Hepatocyte (in vitro differentiated cells): ENCODE measurements at regions not wholly inside any gene's neighbourhood (a gene's known extent, or its start where the extent isn't known, plus 50 kb on each side); places are given as distances from the start of the nearest gene placed in this dataset.

Experiments
- DNase-seq: peaks from one replicate; pipeline ENCODE4 v3.0.0-alpha.2; 2016; ENCODE audit warnings: low spot score
- H2AFZ ChIP-seq: fragments of 200-600 bp; sonication (generic); 2 replicates; pipeline ENCODE4 v1.6.0; 2016; ENCODE audit warnings: antibody characterized with exemption, mild to moderate bottlenecking
- H3K27ac ChIP-seq: fragments of 200-600 bp; sonication (generic); 2 replicates; pipeline ENCODE4 v1.5.1; 2016; ENCODE audit warnings: mild to moderate bottlenecking
- H3K27me3 ChIP-seq: fragments of 200-600 bp; sonication (generic); 2 replicates; pipeline ENCODE4 v1.6.1; 2016
- H3K36me3 ChIP-seq: fragments of 200-600 bp; sonication (generic); replicated peaks from 2 replicates; pipeline ENCODE4 v1.5.1; 2016; ENCODE audit warnings: low read depth; ENCODE audit not compliant: insufficient read depth
- H3K4me1 ChIP-seq: fragments of 200-600 bp; sonication (generic); 2 replicates; pipeline ENCODE4 v1.5.1; 2016; ENCODE audit warnings: mild to moderate bottlenecking, moderate library complexity; ENCODE audit not compliant: insufficient read depth
- H3K4me2 ChIP-seq: fragments of 200-600 bp; sonication (generic); 2 replicates; pipeline ENCODE4 v1.6.0; 2016
- H3K4me3 ChIP-seq: fragments of 200-600 bp; sonication (generic); 2 replicates; pipeline ENCODE4 v1.5.1; 2016; ENCODE audit warnings: mild to moderate bottlenecking
- H3K79me2 ChIP-seq: fragments of 200-600 bp; sonication (generic); 2 replicates; pipeline ENCODE4 v1.6.0; 2017; ENCODE audit warnings: mild to moderate bottlenecking
- H3K9me2 ChIP-seq: fragments of 200-600 bp; sonication (generic); replicated peaks from 2 replicates; pipeline ENCODE4 v1.6.0; 2017; ENCODE audit warnings: mild to moderate bottlenecking; ENCODE audit not compliant: insufficient read depth
- H3K9me3 ChIP-seq: fragments of 200-600 bp; sonication (generic); 2 replicates; pipeline ENCODE4 v1.5.1; 2016; ENCODE audit warnings: low read depth, mild to moderate bottlenecking
- H4K20me1 ChIP-seq: fragments of 200-600 bp; sonication (generic); 2 replicates; pipeline ENCODE4 v1.6.0; 2016; ENCODE audit warnings: mild to moderate bottlenecking; ENCODE audit not compliant: insufficient read depth, poor library complexity, severe bottlenecking
- CTCF ChIP-seq: fragments of 200-600 bp; sonication (generic); IDR thresholded peaks from 2 replicates; pipeline ENCODE4 v1.5.1; 2016; ENCODE audit warnings: antibody characterized with exemption, mild to moderate bottlenecking; ENCODE audit not compliant: poor library complexity
- EZH2 ChIP-seq: fragments of 200-600 bp; sonication (generic); IDR thresholded peaks from 2 replicates; pipeline ENCODE4 v1.6.1; 2016; ENCODE audit warnings: antibody characterized with exemption, mild to moderate bottlenecking, borderline replicate concordance
- EZH2phosphoT487 ChIP-seq: fragments of 200-600 bp; sonication (generic); IDR thresholded peaks from one replicate; pipeline ENCODE4 v1.6.1; 2018; ENCODE audit warnings: antibody characterized with exemption, mild to moderate bottlenecking, low read depth, moderate library complexity; ENCODE audit not compliant: unreplicated experiment, severe bottlenecking
- WGBS: methylation state at CpG from one replicate; pipeline ENCODE4 v1.1.6; 2016; ENCODE audit warnings: low lambda C conversion rate; ENCODE audit errors: missing lambda C conversion rate; 5-methylcytosine and 5-hydroxymethylcytosine counted together

DNA sequence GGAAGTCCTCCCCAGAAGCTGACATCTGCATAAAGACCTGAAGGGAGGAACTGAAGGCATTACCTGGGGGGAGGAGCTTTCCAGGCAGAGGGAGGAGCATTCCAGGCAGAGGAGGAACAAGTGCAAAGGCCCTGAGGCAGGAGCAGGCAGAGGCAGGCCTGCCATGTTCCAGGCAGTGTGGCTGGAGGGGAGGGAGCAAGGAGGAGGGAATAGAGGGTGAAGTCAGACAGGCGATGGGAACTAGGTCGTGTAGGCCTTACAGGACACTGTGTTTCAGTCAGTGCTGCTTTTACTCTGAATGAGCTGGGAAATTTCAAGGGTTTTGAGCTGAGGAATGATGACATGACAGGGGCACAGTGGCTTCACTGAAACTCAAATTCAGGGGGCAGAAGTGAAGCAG, 292.7 kb downstream of the BCOR start:
- Histone ChIP-seq H4K20me1 (no peaks in the 10 kb centered on the region), H3K79me2 (no peaks in the 10 kb centered on the region), H3K9me2 (no peaks in the 10 kb centered on the region), H3K4me3 (no peak overlapping the region), H3K4me2 (no peak overlapping the region), H2AFZ (no peak overlapping the region), H3K27ac (no peak overlapping the region), H3K27me3 (no peaks in the 10 kb centered on the region), H3K9me3 (no peaks in the 10 kb centered on the region), H3K4me1 (peaks cover 10% of the 10 kb centered on the region), H3K36me3 (no peaks in the 10 kb centered on the region)
- no peak for DNase-seq
- TF ChIP-seq CTCF: no peak
- TF ChIP-seq EZH2: no peak
- no peak for TF ChIP-seq EZH2phosphoT487
- 79% methylated on average over 2 of the region's 2 CpGs for WGBS

- Histone ChIP-seq H3K27me3 (no peaks in the 10 kb centered on the region), H3K27ac (no peak overlapping the region), H3K4me1 (peaks cover 10% of the 10 kb centered on the region), H3K79me2 (no peaks in the 10 kb centered on the region), H3K4me3 (no peak overlapping the region), H2AFZ (no peak overlapping the region), H4K20me1 (no peaks in the 10 kb centered on the region), H3K36me3 (no peaks in the 10 kb centered on the region), H3K9me3 (no peaks in the 10 kb centered on the region), H3K9me2 (no peaks in the 10 kb centered on the region), H3K4me2 (no peak overlapping the region)
- TF ChIP-seq EZH2: no peak
- no peak for TF ChIP-seq EZH2phosphoT487
- TF ChIP-seq CTCF: no peak
- 88% methylated on average over 5 of the region's 5 CpGs for WGBS
- DNase-seq: no peak
Measured at GRCh38 chrX:39805825-39806224, 291.9 kb downstream of the BCOR start.

- Histone ChIP-seq H3K9me3 (no peaks in the 10 kb centered on the region), H3K79me2 (no peaks in the 10 kb centered on the region), H4K20me1 (no peaks in the 10 kb centered on the region), H3K27me3 (no peaks in the 10 kb centered on the region), H3K4me2 (no peak overlapping the region), H3K4me1 (peaks cover 10% of the 10 kb centered on the region), H3K36me3 (no peaks in the 10 kb centered on the region), H3K4me3 (no peak overlapping the region), H2AFZ (no peak overlapping the region), H3K27ac (peak overlapping the region; percentile 68), H3K9me2 (no peaks in the 10 kb centered on the region)
- 35% methylated on average over 7 of the region's 7 CpGs for WGBS
- DNase-seq: peak; percentile 35
- TF ChIP-seq CTCF (no peak), EZH2 (no peak)
Measured at GRCh38 chrX:39808471-39808917, 289.3 kb downstream of the BCOR start.

DNA sequence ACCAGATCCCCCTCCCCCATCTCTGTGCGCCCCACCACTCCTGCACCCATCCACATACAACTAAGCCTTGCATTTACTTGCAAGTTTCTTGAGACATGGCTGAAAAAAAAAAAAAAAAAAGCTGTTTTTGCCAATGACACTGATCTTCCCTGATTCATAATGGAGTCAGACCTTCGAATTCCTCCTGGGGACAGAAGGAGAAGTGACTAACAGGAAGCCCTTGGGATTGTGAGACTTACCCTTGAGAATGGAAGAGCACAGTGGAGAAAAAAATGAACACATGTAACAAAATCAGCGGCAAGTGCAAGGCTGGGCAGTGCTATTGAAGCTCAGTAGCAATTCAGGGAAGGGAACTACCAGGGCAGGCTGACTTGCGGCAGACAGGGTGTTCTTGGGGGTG, 288.4 kb downstream of the BCOR start:
- H2AFZ ChIP-seq: no peak overlapping the region
- no peaks in the 10 kb centered on the region for H3K36me3 ChIP-seq
- no peaks in the 10 kb centered on the region for H3K27me3 ChIP-seq
- H3K9me3 ChIP-seq: no peaks in the 10 kb centered on the region
- peak overlapping the region; percentile 68 for H3K27ac ChIP-seq
- TF ChIP-seq EZH2 (no peak), EZH2phosphoT487 (no peak), CTCF (no peak)
- H3K79me2 ChIP-seq: no peaks in the 10 kb centered on the region
- no peak for DNase-seq
- H3K4me3 ChIP-seq: no peak overlapping the region
- 97% methylated on average over 4 of the region's 4 CpGs for WGBS
- peaks cover 10% of the 10 kb centered on the region for H3K4me1 ChIP-seq
- no peaks in the 10 kb centered on the region for H4K20me1 ChIP-seq
- no peak overlapping the region for H3K4me2 ChIP-seq
- no peaks in the 10 kb centered on the region for H3K9me2 ChIP-seq
